Myocyte (in vitro differentiated cells): ENCODE measurements at regions not wholly inside any gene's neighbourhood (a gene's known extent, or its start where the extent isn't known, plus 50 kb on each side); places are given as distances from the start of the nearest gene placed in this dataset.
A peak's percentile ranks its signal among the peaks of the same experiment; 100 is the strongest.

Experiments
- DNase-seq: peaks from one replicate; pipeline ENCODE4 v3.0.0-alpha.2; 2012; ENCODE audit warnings: low read depth

- no peak for DNase-seq
These were observed 54.0 kb upstream of the TPM4 start for GRCh38 chr19:16022251-16022650.

DNA sequence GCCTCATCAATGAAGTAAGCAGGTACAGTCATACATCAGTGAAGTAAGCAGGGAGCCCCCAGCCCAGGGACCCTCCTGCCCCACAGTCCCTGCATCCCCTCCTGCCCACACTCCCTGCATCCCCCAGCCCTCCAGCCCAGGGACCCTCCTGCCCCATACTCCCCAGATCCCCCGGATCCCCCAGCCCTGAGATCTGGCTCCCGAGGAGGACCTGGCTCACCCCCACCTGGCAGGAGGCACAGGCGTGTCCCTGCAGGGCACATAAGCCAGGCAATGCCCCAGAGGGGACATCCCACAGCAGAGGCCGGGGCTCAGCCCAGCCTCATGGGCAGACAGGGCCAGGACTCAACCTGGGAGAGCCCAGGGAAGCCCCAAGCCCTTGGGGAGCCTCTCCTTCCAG is 53.6 kb upstream of the TPM4 start:
- no peak for DNase-seq

- DNase-seq, result no peak
These were observed 53.0 kb upstream of the TPM4 start for GRCh38 chr19:16023146-16023915.

DNA sequence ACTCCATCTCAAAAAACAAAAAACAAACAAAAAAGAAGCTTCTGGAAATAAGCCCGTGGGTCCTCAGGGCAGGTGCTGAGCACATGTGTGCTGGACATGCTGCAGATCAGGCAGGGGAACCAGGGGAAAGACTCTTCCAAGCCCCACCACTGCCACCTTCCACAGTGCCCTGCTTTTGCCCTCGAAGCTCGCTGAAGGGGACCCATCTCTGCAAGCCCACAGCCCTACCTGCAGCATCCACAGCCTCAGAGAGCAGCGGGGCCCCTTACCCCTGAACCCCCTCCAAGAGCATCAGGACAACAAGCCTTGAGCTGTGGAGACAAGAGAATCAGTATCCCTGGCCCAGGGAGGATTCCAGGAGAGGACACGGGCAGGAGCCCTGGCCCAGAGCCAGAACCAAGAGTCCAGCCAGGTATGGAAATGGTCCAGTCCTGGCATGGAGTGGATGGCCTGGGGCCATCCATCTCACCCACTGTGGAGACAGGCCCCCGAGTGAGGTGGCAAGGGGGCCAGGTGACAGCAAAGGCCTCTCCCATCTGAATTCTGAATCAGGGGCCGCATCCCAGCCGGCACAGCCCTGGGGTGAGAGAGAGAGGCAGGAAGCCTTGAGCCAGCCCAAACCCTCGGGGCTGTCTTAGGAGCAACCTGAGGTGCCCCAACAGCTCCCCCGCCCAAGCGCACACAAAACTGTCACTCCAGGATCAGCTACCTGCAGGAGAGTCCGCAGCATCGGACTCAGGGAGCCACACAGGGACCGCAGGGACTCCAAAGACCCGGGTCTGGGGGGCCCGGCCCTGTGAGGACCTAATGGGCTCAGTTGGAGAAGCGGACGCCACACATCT is 51.8 kb upstream of the TPM4 start:
- no peak for DNase-seq

- DNase-seq, result peak; percentile 76
These were observed 50.9 kb upstream of the TPM4 start for GRCh38 chr19:16025108-16026101.

- no peak for DNase-seq
These were observed 50.2 kb upstream of the TPM4 start for GRCh38 chr19:16026131-16026530.
